K562 (cell line): ENCODE measurements at regions not wholly inside any gene's neighbourhood (a gene's known extent, or its start where the extent isn't known, plus 50 kb on each side); places are given as distances from the start of the nearest gene placed in this dataset.

Experiments used
- ELK3 ChIP-seq: fragments of 450-650 bp; formaldehyde crosslinking; IDR thresholded peaks from 2 replicates; pipeline ENCODE4 v1.4.0; 2020; ENCODE audit warnings: mild to moderate bottlenecking
- FOXA3 ChIP-seq, 2 experiments: fragments of 450-650 bp in 1 of 2; sonication (generic) in 1 of 2; formaldehyde crosslinking; IDR thresholded peaks in 1 of 2; conservative IDR thresholded peaks in 1 of 2; 2 replicates each; pipeline versions ENCODE4 v1.4.0 to v1.8.0; 2020 to 2022; ENCODE audit warnings: mild to moderate bottlenecking in 2 of 2, missing genetic modification reagents in 1 of 2
- KAT7 ChIP-seq: sonication (generic); formaldehyde crosslinking; IDR thresholded peaks from 2 replicates; pipeline ENCODE4 v1.8.0; 2022; ENCODE audit warnings: missing genetic modification reagents, mild to moderate bottlenecking, borderline replicate concordance
- POLR2B ChIP-seq: fragments of 450-650 bp; IDR thresholded peaks from 2 replicates; pipeline ENCODE4 v1.6.1; 2018; ENCODE audit warnings: low read depth; ENCODE audit not compliant: partially characterized antibody
- PTRF ChIP-seq: fragments of 450-650 bp; IDR thresholded peaks from 2 replicates; pipeline ENCODE4 v1.6.1; 2016; ENCODE audit warnings: mild to moderate bottlenecking, missing genetic modification characterization, missing compliant biosample characterization
- SFPQ ChIP-seq: fragments of 200-400 bp; formaldehyde crosslinking; IDR thresholded peaks from 2 replicates; pipeline ENCODE4 v1.6.1; 2017; ENCODE audit warnings: mild to moderate bottlenecking, low read depth, low read length, moderate library complexity
- THRA ChIP-seq: fragments of 450-650 bp; IDR thresholded peaks from 2 replicates; pipeline ENCODE4 v1.6.1; 2017; ENCODE audit warnings: mild to moderate bottlenecking, moderate library complexity
- ZNF134 ChIP-seq: fragments of 250-450 bp; sonication (Bioruptor Pico); conservative IDR thresholded peaks from 2 replicates; pipeline ENCODE4 v1.4.0; 2020
- ZNF318 ChIP-seq, 2 experiments: fragments of 450-650 bp; IDR thresholded peaks; 2 replicates each; pipeline ENCODE4 v1.6.1; 2016; ENCODE audit warnings: mild to moderate bottlenecking in 2 of 2, borderline replicate concordance in 1 of 2, low read depth in 1 of 2, moderate library complexity in 1 of 2
- ZNF766 ChIP-seq: fragments of 200-800 bp; sonication (Bioruptor generic); conservative IDR thresholded peaks from 2 replicates; pipeline ENCODE4 v1.6.1; 2016; ENCODE audit warnings: missing genetic modification characterization, missing compliant biosample characterization

GRCh38 chr1:222240536-222241181 lies 307.2 kb downstream of the HHIPL2 start (continued):
- TF ChIP-seq ELK3 (CRISPR knock-in tag) (no peak), ZNF134 (CRISPR knock-in tag) (no peak), ZNF318 (IDR thresholded peaks at IDR 0.05; ENCODE audit: borderline replicate concordance in 1 of 2, low read depth in 1 of 2) (no peak), THRA (no peak), FOXA3 (CRISPR knock-in tag; conservative IDR thresholded peaks at IDR 0.05 in 1 of 2, IDR thresholded peaks at IDR 0.05 in 1 of 2) (no peak), KAT7 (CRISPR knock-in tag) (no peak), ZNF766 (CRISPR knock-in tag) (no peak), SFPQ (no peak), POLR2B (no peak), PTRF (tag) (no peak)
